ENCODE measurements at regions not wholly inside any gene's neighbourhood (a gene's known extent, or its start where the extent isn't known, plus 50 kb on each side); places are given as distances from the start of the nearest gene placed in this dataset.

DNA sequence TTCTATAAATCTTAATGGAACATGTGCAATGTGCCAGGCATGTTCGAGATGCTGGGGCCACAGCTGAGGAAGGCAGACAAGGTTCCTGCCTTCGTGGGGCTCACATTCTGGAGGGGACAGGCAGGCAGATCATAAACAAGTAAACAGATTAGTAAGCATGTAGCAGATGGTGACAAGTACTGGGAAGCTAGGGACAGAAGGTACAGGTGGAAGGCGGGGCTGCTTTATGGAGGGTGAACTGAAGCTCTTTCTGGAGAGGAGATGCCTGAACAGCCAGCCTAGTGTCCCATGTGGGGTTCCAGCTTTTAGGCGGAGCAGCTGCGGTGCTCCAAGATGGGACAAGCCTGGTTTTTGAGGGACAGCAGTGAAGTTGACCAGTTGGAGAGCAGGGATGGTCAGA, 74.7 kb upstream of the SNRK start:
- TF ChIP-seq TAF1 (IDR thresholded peaks at IDR 0.05; ENCODE audit: low read depth, low read length) (no peak), PAX5 (IDR thresholded peaks at IDR 0.05; ENCODE audit: insufficient read depth, low read length, severe bottlenecking) (no peak), POLR2AphosphoS5 (IDR thresholded peaks at IDR 0.05; ENCODE audit: low read depth, low read length) (no peak), SPI1 (IDR thresholded peaks at IDR 0.05; ENCODE audit: low read depth, low read length) (no peak), POU2F2 (IDR thresholded peaks at IDR 0.05; ENCODE audit: low read depth, low read length) (no peak), POLR2A (IDR thresholded peaks at IDR 0.05; ENCODE audit: low read depth, low read length) (no peak)
- DNase-seq (ENCODE audit: insufficient read length, low spot score) (no peak), FAIRE-seq (no peak)

DNA sequence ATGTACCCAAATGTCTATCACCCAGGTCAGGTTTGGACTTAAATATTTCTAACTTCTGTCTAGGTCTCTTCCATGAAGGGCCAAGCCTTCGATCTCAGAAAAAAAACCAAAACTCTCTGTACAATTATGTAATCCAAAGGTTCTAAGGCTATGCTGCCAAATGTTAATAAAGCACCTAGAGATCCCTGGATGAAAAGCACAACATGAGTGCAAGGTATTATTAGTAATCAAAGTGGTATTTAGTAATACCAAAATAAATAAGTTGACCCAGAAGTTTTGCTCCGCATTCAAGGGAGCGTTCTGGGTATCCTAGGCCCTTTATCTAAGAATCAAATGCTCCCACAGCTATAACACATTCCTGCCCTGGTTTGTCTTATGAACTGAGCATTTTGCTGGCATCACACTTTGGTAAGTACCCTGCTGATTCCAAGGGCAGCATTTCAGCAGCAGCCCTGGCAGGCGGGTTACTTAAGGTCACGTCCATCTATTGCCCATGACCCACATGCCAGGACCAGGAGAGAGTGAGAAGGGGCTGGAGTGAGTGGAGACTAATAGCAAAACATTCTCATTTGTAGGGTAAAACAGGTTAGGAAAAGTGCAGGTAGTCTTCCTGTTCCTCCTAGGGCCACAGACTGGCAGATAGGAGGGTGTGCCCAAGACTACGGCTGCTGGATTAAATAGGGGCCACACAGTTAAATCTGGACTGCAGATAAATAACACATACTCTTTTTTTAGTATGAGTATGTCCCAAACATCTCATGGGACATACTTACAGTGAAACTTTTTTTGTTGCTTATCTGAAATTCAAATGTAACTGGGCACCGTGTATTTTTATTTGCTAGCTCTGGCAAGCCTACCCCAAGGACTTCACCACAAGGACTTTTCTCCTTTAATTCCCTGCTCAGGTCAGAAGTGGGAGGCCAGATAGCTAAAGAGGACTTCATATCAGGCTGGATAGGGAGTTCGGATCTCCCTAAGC, 76.0 kb upstream of the SNRK start:
- no peak for DNase-seq (ENCODE audit: insufficient read length, low spot score)
- no peak for FAIRE-seq
- TF ChIP-seq SPI1 (IDR thresholded peaks at IDR 0.05; ENCODE audit: low read depth, low read length), result no peak
- TF ChIP-seq TAF1 (IDR thresholded peaks at IDR 0.05; ENCODE audit: low read depth, low read length), result no peak
- TF ChIP-seq POU2F2 (IDR thresholded peaks at IDR 0.05; ENCODE audit: low read depth, low read length), result no peak
- no peak for TF ChIP-seq POLR2AphosphoS5 (IDR thresholded peaks at IDR 0.05; ENCODE audit: low read depth, low read length)
- no peak for TF ChIP-seq POLR2A (IDR thresholded peaks at IDR 0.05; ENCODE audit: low read depth, low read length)

DNA sequence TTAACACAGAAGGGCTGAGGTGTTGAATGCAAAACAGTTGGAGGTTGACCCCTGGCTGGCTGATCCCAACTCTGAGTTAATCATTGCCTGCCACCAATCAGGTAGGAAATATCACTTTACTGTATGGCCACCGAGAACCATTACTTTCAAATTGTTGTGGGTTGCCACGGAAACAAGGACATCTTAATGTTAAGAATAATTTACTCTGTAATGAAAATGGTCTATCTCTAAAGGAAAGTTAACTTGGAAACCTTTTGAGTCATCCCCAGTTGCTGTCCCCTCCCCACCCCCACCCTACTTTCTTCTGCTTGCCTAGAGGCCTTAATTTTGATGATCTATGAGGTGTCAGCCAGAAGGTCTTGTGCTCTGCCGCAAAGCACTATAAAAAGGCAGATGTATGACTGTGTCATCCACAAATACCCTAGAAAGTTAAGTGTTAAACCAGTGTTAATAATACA, 78.7 kb upstream of the SNRK start:
- no peak for FAIRE-seq
- TF ChIP-seq POU2F2 (IDR thresholded peaks at IDR 0.05; ENCODE audit: low read depth, low read length), result no peak
- TF ChIP-seq PAX5 (IDR thresholded peaks at IDR 0.05; ENCODE audit: insufficient read depth, low read length, severe bottlenecking), result no peak
- no peak for TF ChIP-seq TAF1 (IDR thresholded peaks at IDR 0.05; ENCODE audit: low read depth, low read length)
- no peak for TF ChIP-seq POLR2A (IDR thresholded peaks at IDR 0.05; ENCODE audit: low read depth, low read length)
- TF ChIP-seq POLR2AphosphoS5 (IDR thresholded peaks at IDR 0.05; ENCODE audit: low read depth, low read length), result no peak
- TF ChIP-seq SPI1 (IDR thresholded peaks at IDR 0.05; ENCODE audit: low read depth, low read length), result no peak
- no peak for DNase-seq (ENCODE audit: insufficient read length, low spot score)

DNA sequence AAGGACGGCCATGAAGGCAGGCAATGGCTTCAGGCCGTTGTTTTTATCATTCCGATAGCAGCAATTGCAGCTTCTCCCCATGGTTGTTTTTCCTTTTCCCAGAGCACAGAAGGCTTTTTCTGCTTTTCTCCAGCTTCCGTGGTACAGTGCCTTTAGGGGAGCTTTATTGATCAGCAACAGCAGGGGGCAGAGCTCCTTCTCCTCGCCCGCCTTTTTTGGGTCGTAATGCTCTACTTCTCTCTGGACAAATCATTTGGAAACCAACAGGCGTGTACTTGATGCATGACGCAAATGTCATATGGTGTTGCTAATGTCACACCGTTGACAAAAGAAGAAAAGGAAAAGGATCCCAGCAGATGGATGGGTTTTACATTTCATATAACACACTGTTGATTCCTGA, 79.7 kb upstream of the SNRK start:
- DNase-seq (ENCODE audit: insufficient read length, low spot score), result no peak
- FAIRE-seq, result no peak
- TF ChIP-seq TAF1 (IDR thresholded peaks at IDR 0.05; ENCODE audit: low read depth, low read length) (no peak), POLR2AphosphoS5 (IDR thresholded peaks at IDR 0.05; ENCODE audit: low read depth, low read length) (no peak), PAX5 (IDR thresholded peaks at IDR 0.05; ENCODE audit: insufficient read depth, low read length, severe bottlenecking) (no peak), POLR2A (IDR thresholded peaks at IDR 0.05; ENCODE audit: low read depth, low read length) (no peak), POU2F2 (IDR thresholded peaks at IDR 0.05; ENCODE audit: low read depth, low read length) (no peak), SPI1 (IDR thresholded peaks at IDR 0.05; ENCODE audit: low read depth, low read length) (no peak)

DNA sequence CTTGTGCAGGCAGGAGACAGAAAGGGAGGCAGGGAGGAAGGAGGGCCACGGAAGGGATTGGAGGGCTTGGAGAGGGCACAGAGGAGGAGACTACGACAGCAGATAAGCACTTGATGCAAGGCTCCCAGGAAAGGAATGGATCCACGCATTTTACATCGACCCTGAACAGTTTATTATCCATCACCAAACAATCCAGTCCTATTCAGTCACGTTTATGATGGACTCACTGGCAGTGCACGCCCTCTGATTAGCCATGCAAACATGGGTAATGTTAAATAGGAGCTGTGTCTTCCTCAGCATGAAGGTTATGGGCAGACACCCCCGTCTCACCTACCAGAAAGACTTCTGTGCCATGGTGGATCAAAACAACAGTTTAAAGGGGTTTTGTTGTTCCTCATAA, 80.2 kb upstream of the SNRK start:
- TF ChIP-seq POLR2AphosphoS5 (IDR thresholded peaks at IDR 0.05; ENCODE audit: low read depth, low read length), result no peak
- TF ChIP-seq PAX5 (IDR thresholded peaks at IDR 0.05; ENCODE audit: insufficient read depth, low read length, severe bottlenecking), result no peak
- no peak for TF ChIP-seq POU2F2 (IDR thresholded peaks at IDR 0.05; ENCODE audit: low read depth, low read length)
- TF ChIP-seq SPI1 (IDR thresholded peaks at IDR 0.05; ENCODE audit: low read depth, low read length), result no peak
- DNase-seq (ENCODE audit: insufficient read length, low spot score), result no peak
- no peak for FAIRE-seq

DNA sequence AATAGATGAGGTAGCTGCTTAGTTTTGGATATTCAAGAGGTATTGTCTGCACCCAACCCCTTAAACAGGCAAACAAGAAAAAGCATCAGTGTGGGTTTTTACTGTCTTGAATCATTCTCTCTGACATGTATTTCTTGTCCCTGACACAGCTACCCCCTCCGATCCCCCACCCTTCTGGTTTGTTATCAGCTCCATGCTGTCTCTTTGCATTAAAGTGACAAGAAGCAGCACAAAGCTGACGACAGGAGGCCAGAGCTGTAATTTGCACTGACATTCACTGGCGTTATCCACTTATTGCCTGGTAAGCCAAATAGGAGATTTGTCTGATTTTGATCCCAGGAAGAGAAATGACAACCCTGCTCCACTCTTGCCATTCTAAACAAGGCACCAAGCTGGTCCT, 83.3 kb upstream of the SNRK start:
- no peak for FAIRE-seq
- DNase-seq (ENCODE audit: insufficient read length, low spot score), result no peak
- TF ChIP-seq PAX5 (IDR thresholded peaks at IDR 0.05; ENCODE audit: insufficient read depth, low read length, severe bottlenecking) (no peak), POLR2AphosphoS5 (IDR thresholded peaks at IDR 0.05; ENCODE audit: low read depth, low read length) (no peak), POLR2A (IDR thresholded peaks at IDR 0.05; ENCODE audit: low read depth, low read length) (no peak), SPI1 (IDR thresholded peaks at IDR 0.05; ENCODE audit: low read depth, low read length) (no peak), TAF1 (IDR thresholded peaks at IDR 0.05; ENCODE audit: low read depth, low read length) (no peak), POU2F2 (IDR thresholded peaks at IDR 0.05; ENCODE audit: low read depth, low read length) (no peak)

DNA sequence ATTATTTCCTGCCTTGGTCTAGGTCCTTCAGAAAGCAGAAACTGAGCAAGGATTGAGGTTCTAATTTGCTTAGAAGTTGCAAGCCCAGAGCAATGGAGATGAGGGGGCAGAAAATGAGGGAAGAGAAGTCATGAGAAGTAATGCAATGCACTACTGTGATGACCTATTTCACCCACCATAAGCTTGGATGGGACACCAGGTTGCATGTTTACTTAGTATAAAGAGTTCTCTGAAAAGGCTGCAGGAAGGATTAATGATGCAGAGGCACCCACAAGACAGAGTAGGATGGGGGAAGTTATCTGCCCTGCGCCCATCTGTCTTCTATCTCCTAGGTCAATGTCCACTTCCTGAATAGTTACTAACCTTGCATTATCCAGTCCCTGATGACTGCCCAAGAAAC, 84.8 kb upstream of the SNRK start:
- DNase-seq (ENCODE audit: insufficient read length, low spot score) (no peak), FAIRE-seq (no peak)
- no peak for TF ChIP-seq TAF1 (IDR thresholded peaks at IDR 0.05; ENCODE audit: low read depth, low read length)
- no peak for TF ChIP-seq SPI1 (IDR thresholded peaks at IDR 0.05; ENCODE audit: low read depth, low read length)
- no peak for TF ChIP-seq POLR2AphosphoS5 (IDR thresholded peaks at IDR 0.05; ENCODE audit: low read depth, low read length)
- no peak for TF ChIP-seq POLR2A (IDR thresholded peaks at IDR 0.05; ENCODE audit: low read depth, low read length)
- TF ChIP-seq PAX5 (IDR thresholded peaks at IDR 0.05; ENCODE audit: insufficient read depth, low read length, severe bottlenecking), result no peak
- no peak for TF ChIP-seq POU2F2 (IDR thresholded peaks at IDR 0.05; ENCODE audit: low read depth, low read length)

DNA sequence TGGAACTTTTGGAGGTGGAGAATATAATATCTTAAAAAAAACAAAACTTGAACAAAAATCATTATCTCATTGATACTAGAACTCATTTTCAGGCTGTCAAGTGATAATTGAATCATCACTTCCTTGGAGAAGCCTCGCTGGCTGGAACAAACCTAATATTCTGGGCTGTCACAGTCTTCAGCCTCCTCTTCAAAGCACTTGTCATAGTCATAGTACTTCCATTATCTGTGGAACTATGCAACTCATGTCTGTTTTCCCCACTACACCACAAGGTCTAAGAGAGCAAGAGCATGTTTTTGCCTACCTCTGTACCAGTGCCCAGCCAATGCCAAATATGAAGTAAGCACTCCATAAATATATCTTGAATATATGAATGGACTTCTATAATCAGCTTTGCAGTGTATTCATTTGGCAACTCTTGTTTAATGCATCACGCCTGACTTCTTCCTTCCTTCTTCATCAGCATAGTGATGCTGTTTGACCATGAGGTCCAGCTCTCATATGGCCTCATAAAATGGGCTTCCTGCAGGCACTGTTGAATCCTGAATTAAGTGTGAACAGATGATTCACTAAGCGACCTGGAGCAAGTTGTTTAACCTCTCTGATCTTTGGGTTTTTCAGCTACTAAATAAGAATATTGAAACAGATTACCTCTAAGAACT, 86.6 kb upstream of the SNRK start:
- DNase-seq (ENCODE audit: insufficient read length, low spot score) (no peak), FAIRE-seq (no peak)
- TF ChIP-seq POU2F2 (IDR thresholded peaks at IDR 0.05; ENCODE audit: low read depth, low read length) (no peak), SPI1 (IDR thresholded peaks at IDR 0.05; ENCODE audit: low read depth, low read length) (no peak), POLR2AphosphoS5 (IDR thresholded peaks at IDR 0.05; ENCODE audit: low read depth, low read length) (no peak), POLR2A (IDR thresholded peaks at IDR 0.05; ENCODE audit: low read depth, low read length) (no peak), PAX5 (IDR thresholded peaks at IDR 0.05; ENCODE audit: insufficient read depth, low read length, severe bottlenecking) (no peak), TAF1 (IDR thresholded peaks at IDR 0.05; ENCODE audit: low read depth, low read length) (no peak)
